ENCODE measurements at regions not wholly inside any gene's neighbourhood (a gene's known extent, or its start where the extent isn't known, plus 50 kb on each side); places are given as distances from the start of the nearest gene placed in this dataset.

- no peak for DNase-seq
Observed at GRCh38 chr1:21346365-21347071, 56.3 kb upstream of the ECE1 start.

GRCh38 chr1:21344750-21345443 lies 54.6 kb upstream of the ECE1 start:
- DNase-seq = no peak

GRCh38 chr1:21344098-21344749 lies 54.0 kb upstream of the ECE1 start:
- DNase-seq = no peak

GRCh38 chr1:21342961-21343838 lies 52.9 kb upstream of the ECE1 start:
- DNase-seq = peak; percentile 63

- no peak for DNase-seq
Observed at GRCh38 chr1:21341517-21342078, 51.3 kb upstream of the ECE1 start.

- no peak for DNase-seq
Observed at GRCh38 chr1:21341022-21341421, 50.8 kb upstream of the ECE1 start.

GRCh38 chr1:21340230-21340945 lies 50.1 kb upstream of the ECE1 start:
- no peak for DNase-seq
